HFFc6 (cell line): ENCODE measurements at regions not wholly inside any gene's neighbourhood (a gene's known extent, or its start where the extent isn't known, plus 50 kb on each side); places are given as distances from the start of the nearest gene placed in this dataset.
A peak's percentile ranks its signal among the peaks of the same experiment; 100 is the strongest.
"Not testable (repeated sequence)": the region's sequence is repeated elsewhere in the genome, so short reads cannot be mapped to it uniquely, and the experiment has no call there.

Experiments
- DNase-seq: peaks from one replicate; pipeline ENCODE4 v3.0.0-alpha.2; 2018
- H3K27ac Mint-ChIP-seq: 2 replicates; pipeline ENCODE4 v1.8.0; 2020; ENCODE audit warnings: mild to moderate bottlenecking, mixed read lengths
- H3K27me3 Mint-ChIP-seq: 2 replicates; pipeline ENCODE4 v1.8.0; 2021; ENCODE audit warnings: mild to moderate bottlenecking, moderate library complexity, mixed read lengths; ENCODE audit not compliant: insufficient read depth
- H3K36me3 Mint-ChIP-seq: 2 replicates; pipeline ENCODE4 v1.8.0; 2021; ENCODE audit warnings: low read depth, mixed read lengths
- H3K4me1 Mint-ChIP-seq: 2 replicates; pipeline ENCODE4 v1.8.0; 2020; ENCODE audit warnings: low read depth, mixed read lengths
- H3K4me3 Mint-ChIP-seq: 2 replicates; pipeline ENCODE4 v1.8.0; 2020; ENCODE audit warnings: mild to moderate bottlenecking, moderate library complexity, mixed read lengths
- H3K9me3 Mint-ChIP-seq: 2 replicates; pipeline ENCODE4 v1.8.0; 2020; ENCODE audit warnings: mild to moderate bottlenecking, mixed read lengths
- TF ChIP-seq, protein P1 (sequence below): fragments of 200-600 bp; sonication (generic); IDR thresholded peaks from 2 replicates; pipeline ENCODE4 v1.5.0; 2021; ENCODE audit warnings: antibody characterized with exemption, mild to moderate bottlenecking

DNA sequence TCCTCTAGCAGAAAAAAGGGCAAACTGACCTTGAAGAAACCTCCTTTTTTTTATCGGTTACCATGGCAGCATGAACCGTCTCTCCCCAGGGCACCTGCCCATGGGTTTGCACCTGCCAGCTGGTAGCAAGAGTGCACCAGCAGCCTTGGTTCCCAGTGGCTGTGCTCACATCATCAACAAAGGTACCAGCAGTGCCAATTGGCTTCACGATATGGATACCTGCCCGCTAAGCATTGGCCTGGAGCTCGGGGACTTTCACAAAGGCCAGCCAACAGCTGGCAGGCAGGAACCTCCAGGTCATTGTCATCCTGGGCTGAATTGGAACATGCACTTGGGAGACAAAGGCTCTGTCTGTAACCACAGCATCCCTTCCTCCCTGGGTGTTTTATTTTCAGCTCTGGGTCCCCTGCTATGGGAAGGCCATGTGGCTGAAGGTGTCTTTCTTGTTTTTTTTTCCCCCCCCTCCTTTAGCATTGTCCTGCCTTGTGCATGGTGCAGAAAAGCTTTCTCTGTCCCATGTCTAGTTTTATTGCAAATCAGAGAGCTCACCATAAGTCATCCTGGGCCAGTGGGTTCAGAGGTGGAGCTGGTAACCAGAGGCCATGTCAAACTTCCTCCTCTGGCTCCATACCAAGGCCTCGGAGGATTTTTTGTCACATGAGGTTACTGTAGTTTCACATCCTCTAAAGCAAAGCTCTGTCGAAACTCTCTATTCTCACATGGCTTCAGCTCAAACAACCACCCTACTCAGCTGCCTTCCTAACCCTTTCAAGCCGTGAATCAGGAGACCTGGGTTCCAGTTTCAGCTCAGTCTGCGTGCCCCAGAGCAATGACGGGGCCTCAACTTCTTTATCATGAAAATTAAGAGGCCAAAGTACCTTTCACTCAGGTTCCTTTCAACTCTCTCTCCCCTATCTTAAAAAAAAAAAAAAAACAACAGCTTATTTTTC is 145.5 kb upstream of the MAP3K1 start:
- H3K27ac Mint-ChIP-seq = no peak overlapping the region
- no peak for DNase-seq
- peaks cover 15% of the 10 kb centered on the region for H3K4me1 Mint-ChIP-seq
- TF ChIP-seq, protein P1, sequence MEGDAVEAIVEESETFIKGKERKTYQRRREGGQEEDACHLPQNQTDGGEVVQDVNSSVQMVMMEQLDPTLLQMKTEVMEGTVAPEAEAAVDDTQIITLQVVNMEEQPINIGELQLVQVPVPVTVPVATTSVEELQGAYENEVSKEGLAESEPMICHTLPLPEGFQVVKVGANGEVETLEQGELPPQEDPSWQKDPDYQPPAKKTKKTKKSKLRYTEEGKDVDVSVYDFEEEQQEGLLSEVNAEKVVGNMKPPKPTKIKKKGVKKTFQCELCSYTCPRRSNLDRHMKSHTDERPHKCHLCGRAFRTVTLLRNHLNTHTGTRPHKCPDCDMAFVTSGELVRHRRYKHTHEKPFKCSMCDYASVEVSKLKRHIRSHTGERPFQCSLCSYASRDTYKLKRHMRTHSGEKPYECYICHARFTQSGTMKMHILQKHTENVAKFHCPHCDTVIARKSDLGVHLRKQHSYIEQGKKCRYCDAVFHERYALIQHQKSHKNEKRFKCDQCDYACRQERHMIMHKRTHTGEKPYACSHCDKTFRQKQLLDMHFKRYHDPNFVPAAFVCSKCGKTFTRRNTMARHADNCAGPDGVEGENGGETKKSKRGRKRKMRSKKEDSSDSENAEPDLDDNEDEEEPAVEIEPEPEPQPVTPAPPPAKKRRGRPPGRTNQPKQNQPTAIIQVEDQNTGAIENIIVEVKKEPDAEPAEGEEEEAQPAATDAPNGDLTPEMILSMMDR = no peak
- H3K9me3 Mint-ChIP-seq = no peaks in the 10 kb centered on the region
- H3K36me3 Mint-ChIP-seq = no peaks in the 10 kb centered on the region
- no peak overlapping the region for H3K4me3 Mint-ChIP-seq
- peaks cover 17% of the 10 kb centered on the region for H3K27me3 Mint-ChIP-seq

DNA sequence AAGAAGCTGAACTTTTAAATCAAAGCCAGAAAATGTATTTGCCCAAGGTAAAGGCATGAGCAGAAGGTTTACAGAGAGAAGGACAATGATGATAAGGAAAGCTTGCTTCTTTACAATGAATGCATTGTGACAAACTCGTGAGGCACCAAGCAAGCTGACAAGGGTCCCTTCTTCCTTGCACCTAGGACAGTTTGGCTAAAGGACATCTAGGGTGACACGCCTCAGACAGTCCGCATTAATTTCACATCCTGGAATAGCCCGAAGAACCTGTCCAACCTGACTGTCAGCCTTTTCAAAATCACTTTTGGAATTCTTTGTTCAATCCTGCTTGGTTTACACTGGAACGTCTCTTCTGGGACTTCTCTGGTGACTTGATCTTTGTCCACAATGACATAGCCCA is 146.4 kb upstream of the MAP3K1 start:
- Mint-ChIP-seq H3K27ac (no peak overlapping the region), H3K27me3 (peaks cover 17% of the 10 kb centered on the region), H3K36me3 (no peaks in the 10 kb centered on the region), H3K4me3 (no peak overlapping the region), H3K9me3 (no peaks in the 10 kb centered on the region), H3K4me1 (peaks cover 15% of the 10 kb centered on the region)
- TF ChIP-seq, protein P1 = no peak
- no peak for DNase-seq

DNA sequence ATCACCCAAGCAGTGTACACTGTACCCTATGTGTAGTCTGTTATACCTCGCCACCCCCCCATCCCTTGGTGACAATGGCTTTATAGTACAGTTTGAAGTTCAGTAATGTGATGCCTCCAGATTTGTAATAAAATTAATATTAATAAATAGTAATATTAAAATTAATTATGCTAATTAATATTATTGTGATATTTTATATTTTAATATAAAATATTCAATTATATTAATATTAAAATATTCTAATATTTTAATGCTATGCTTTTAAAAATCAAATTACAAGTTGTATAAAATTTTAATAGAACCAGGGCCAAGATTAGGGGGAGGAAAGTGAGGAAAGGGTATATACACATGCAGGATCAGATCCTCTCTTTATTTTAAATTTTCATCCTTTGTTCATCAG is 147.7 kb upstream of the MAP3K1 start:
- Mint-ChIP-seq H3K27ac (no peak overlapping the region), H3K9me3 (no peaks in the 10 kb centered on the region), H3K36me3 (no peaks in the 10 kb centered on the region), H3K27me3 (peaks cover 16% of the 10 kb centered on the region), H3K4me1 (peaks cover 15% of the 10 kb centered on the region), H3K4me3 (no peak overlapping the region)
- TF ChIP-seq, protein P1 = no peak
- DNase-seq = no peak

DNA sequence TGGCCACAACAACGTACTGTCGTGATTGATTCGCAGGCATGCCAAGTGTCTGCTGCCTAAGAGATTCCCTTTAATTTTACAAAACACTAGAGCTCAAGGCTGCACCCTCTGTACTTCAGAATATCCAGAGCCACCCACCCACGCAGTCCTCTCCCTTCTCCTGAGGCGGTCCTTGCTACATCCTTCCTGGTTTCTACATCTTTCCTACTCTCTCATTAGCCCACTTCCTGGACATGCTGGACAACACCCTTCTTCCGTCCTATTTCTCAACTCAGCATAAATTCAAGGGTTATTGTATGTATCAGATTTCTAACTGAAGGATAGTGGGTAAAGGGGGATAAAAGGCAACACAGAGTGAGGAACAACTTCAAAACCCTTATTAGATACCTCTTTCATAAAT is 148.4 kb upstream of the MAP3K1 start:
- Mint-ChIP-seq H3K4me1 (peaks cover 15% of the 10 kb centered on the region), H3K27me3 (peaks cover 16% of the 10 kb centered on the region), H3K27ac (no peak overlapping the region), H3K9me3 (no peaks in the 10 kb centered on the region), H3K4me3 (no peak overlapping the region), H3K36me3 (no peaks in the 10 kb centered on the region)
- TF ChIP-seq, protein P1 = no peak
- no peak for DNase-seq

DNA sequence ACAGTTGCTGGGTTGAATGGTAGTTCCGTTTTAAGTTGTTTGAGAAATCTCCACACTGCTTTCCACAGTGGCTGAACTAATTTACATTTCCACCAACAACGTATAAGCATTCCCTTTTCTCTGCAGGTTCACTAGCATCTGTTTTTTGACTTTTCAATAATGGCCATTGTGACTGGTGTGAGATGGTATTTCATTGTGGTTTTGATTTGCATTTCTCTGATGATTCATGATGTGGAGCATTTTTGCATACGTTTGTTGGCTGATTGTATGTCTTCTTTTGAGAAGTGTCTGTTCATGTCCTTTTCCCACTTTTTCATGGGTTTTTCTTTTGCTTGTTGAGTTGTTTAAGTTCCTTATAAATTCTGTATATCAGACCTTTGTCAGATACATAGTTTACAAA is 150.2 kb upstream of the MAP3K1 start:
- DNase-seq = peak; percentile 32
- not testable (repeated sequence) for H3K4me1 Mint-ChIP-seq, H3K4me3 Mint-ChIP-seq, H3K36me3 Mint-ChIP-seq, H3K9me3 Mint-ChIP-seq, H3K27ac Mint-ChIP-seq
- peaks cover 16% of the 10 kb centered on the region for H3K27me3 Mint-ChIP-seq

DNA sequence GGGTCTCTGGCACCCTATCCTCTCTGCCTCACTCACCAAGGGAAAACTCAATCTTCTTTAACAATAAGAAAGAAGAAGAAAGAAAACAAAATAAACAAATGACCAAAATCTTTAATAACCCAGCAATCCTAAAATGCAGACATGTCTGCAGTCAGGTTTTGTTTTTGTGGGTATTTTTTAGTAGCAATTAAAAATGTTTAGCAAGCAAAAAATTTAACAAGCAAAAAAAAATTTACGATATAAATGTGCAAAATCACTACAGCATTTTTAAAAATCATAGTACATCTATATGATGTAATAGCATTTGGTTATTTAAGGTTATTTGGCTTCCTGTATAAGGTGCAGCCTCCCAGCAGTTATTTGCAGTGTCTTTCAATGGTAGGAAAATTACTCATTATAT is 151.3 kb upstream of the MAP3K1 start:
- peaks cover 9% of the 10 kb centered on the region for H3K4me1 Mint-ChIP-seq
- no peaks in the 10 kb centered on the region for H3K9me3 Mint-ChIP-seq
- H3K27ac Mint-ChIP-seq = no peak overlapping the region
- no peak overlapping the region for H3K4me3 Mint-ChIP-seq
- no peak for DNase-seq
- H3K36me3 Mint-ChIP-seq = no peaks in the 10 kb centered on the region
- peaks cover 17% of the 10 kb centered on the region for H3K27me3 Mint-ChIP-seq
- TF ChIP-seq, protein P1 = no peak
